PC-9 (cell line): ENCODE measurements at regions not wholly inside any gene's neighbourhood (a gene's known extent, or its start where the extent isn't known, plus 50 kb on each side); places are given as distances from the start of the nearest gene placed in this dataset.
A peak's percentile ranks its signal among the peaks of the same experiment; 100 is the strongest.

Experiments used
- BruUV-seq: library from RNA; stranded (reverse); fragments of 400-500 nt; replicated peaks from 2 replicates; lab custom pipeline; 2021; lab: Mats Ljungman, UMichigan
- CTCF ChIA-PET: fragments of 300-600 bp; sonication (Branson Sonifier 250); formaldehyde crosslinking; loops from one replicate; lab custom pipeline; 2022; ENCODE audit warnings: antibody characterized with exemption; lab: Charles Lee
- POLR2A ChIA-PET: fragments of 300-600 bp; sonication (Branson Sonifier 250); formaldehyde crosslinking; loops from one replicate; lab custom pipeline; 2022; ENCODE audit warnings: antibody characterized with exemption; ENCODE audit not compliant: unreplicated experiment; lab: Charles Lee
- DNase-seq, 2 experiments: peaks; one replicate each; pipeline versions ENCODE4 v3.0.0 to v3.0.0-alpha.2; 2015 to 2022; ENCODE audit warnings: mixed read lengths in 1 of 2
- H2AFZ ChIP-seq: fragments of 200-600 bp; sonication (generic); 2 replicates; pipeline ENCODE4 v1.8.1; 2017; ENCODE audit warnings: antibody characterized with exemption
- H3F3A ChIP-seq: fragments of 200-600 bp; sonication (generic); 2 replicates; pipeline ENCODE4 v1.8.1; 2017; ENCODE audit warnings: antibody characterized with exemption, mild to moderate bottlenecking, low read depth; ENCODE audit not compliant: insufficient read depth
- H3K27ac ChIP-seq: fragments of 200-600 bp; sonication (generic); 2 replicates; pipeline ENCODE4 v1.6.1; 2016; ENCODE audit warnings: mixed run types
- H3K27me3 ChIP-seq: fragments of 200-600 bp; sonication (generic); 2 replicates; pipeline ENCODE4 v1.6.1; 2016; ENCODE audit warnings: low read depth, mixed run types; ENCODE audit not compliant: insufficient read depth
- H3K36me3 ChIP-seq: fragments of 200-600 bp; sonication (generic); 2 replicates; pipeline ENCODE4 v1.6.1; 2016; ENCODE audit warnings: low read depth, mixed run types
- H3K4me1 ChIP-seq: fragments of 200-600 bp; sonication (generic); replicated peaks from 2 replicates; pipeline ENCODE4 v1.6.1; 2016; ENCODE audit warnings: mixed run types; ENCODE audit not compliant: insufficient read depth
- H3K4me2 ChIP-seq: fragments of 200-600 bp; sonication (generic); 2 replicates; pipeline ENCODE4 v1.6.1; 2017; ENCODE audit warnings: mixed run types
- H3K4me3 ChIP-seq: fragments of 200-600 bp; sonication (generic); 2 replicates; pipeline ENCODE4 v1.6.1; 2016; ENCODE audit warnings: mixed run types
- H3K79me2 ChIP-seq: fragments of 200-600 bp; sonication (generic); 2 replicates; pipeline ENCODE4 v1.6.1; 2017; ENCODE audit warnings: low read depth, mixed run types
- H3K9me2 ChIP-seq: fragments of 200-600 bp; sonication (generic); 2 replicates; pipeline ENCODE4 v1.8.1; 2017; ENCODE audit warnings: mild to moderate bottlenecking; ENCODE audit not compliant: insufficient read depth
- H3K9me3 ChIP-seq: fragments of 200-600 bp; sonication (generic); 2 replicates; pipeline ENCODE4 v1.8.1; 2016; ENCODE audit warnings: low read depth; ENCODE audit not compliant: insufficient read depth
- H4K20me1 ChIP-seq: fragments of 200-600 bp; sonication (generic); 2 replicates; pipeline ENCODE4 v1.8.1; 2017; ENCODE audit not compliant: insufficient read depth
- CTCF ChIP-seq: fragments of 200-600 bp; sonication (generic); conservative IDR thresholded peaks from 2 replicates; pipeline ENCODE4 v1.6.1; 2017; ENCODE audit warnings: mixed run types, antibody characterized with exemption, mild to moderate bottlenecking, moderate library complexity
- EZH2 ChIP-seq: fragments of 200-600 bp; sonication (generic); IDR thresholded peaks from 2 replicates; pipeline ENCODE4 v1.8.0; 2017; ENCODE audit warnings: antibody characterized with exemption, low read depth
- intact Hi-C: fragments of 100-400 bp; cut with micrococcal nuclease; formaldehyde crosslinking; loops from one replicate; pipeline ENCODE4 v1.10.0; 2022; ENCODE audit not compliant: unreplicated experiment

- H3F3A ChIP-seq = 0 out of 2 replicates have a peak, but pooled peaks cover 5% of the 10 kb centered on the region
These were observed 84.8 kb upstream of the PLEKHG1 start for GRCh38 chr6:150514806-150515380.

DNA sequence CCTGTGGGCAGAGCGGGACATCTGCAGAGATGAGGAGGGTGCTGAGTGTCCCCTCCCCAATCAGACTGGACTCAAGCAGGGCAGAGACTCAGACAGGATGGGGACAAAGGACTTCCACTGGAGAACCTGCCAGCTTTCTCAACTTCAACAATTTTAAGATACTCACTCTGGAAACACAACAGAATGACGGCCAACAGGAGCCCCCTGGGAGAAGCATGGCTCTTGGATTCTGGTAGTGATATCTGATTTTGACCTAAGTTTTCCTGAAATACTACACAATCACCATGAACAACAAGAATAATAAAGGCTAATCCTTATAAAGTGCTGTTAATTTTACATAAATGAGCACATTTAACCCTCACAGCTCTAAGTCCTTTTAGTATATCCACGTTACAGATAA is 83.5 kb upstream of the PLEKHG1 start:
- no TSS peak for BruUV-seq
- H3K4me1 ChIP-seq = peaks cover 26% of the 10 kb centered on the region
- H3K4me3 ChIP-seq = no peak overlapping the region
- no peaks in the 10 kb centered on the region for H3K9me3 ChIP-seq
- H3F3A ChIP-seq = 0 out of 2 replicates have a peak, but pooled peaks cover 5% of the 10 kb centered on the region
- intact Hi-C loops = no loop called here
- H2AFZ ChIP-seq = no peak overlapping the region
- POLR2A ChIA-PET = no interaction called here
- H3K79me2 ChIP-seq = no peaks in the 10 kb centered on the region
- no peaks in the 10 kb centered on the region for H3K36me3 ChIP-seq
- no peaks in the 10 kb centered on the region for H4K20me1 ChIP-seq
- no peaks in the 10 kb centered on the region for H3K27me3 ChIP-seq
- H3K4me2 ChIP-seq = peak overlapping the region; percentile 42; the same call in 1 of the 2 replicates
- H3K27ac ChIP-seq = no peak overlapping the region
- TF ChIP-seq CTCF (no peak), EZH2 (no peak)
- H3K9me2 ChIP-seq = no peaks in the 10 kb centered on the region
- DNase-seq = no peak
- CTCF ChIA-PET = no interaction called here

More at GRCh38 chr6:150514806-150515380, 84.8 kb upstream of the PLEKHG1 start:
- H2AFZ ChIP-seq = no peak overlapping the region
- TF ChIP-seq CTCF (no peak), EZH2 (no peak)
- CTCF ChIA-PET = no interaction called here
- H3K4me1 ChIP-seq = peaks cover 26% of the 10 kb centered on the region
- no peaks in the 10 kb centered on the region for H3K9me2 ChIP-seq
- H3K9me3 ChIP-seq = no peaks in the 10 kb centered on the region
- POLR2A ChIA-PET = no interaction called here
- no peak overlapping the region for H3K4me3 ChIP-seq
- H4K20me1 ChIP-seq = no peaks in the 10 kb centered on the region
- peak overlapping the region; percentile 47 for H3K27ac ChIP-seq
- H3K36me3 ChIP-seq = no peaks in the 10 kb centered on the region
- no peaks in the 10 kb centered on the region for H3K27me3 ChIP-seq
- peak overlapping the region; percentile 43 for H3K4me2 ChIP-seq
- H3K79me2 ChIP-seq = no peaks in the 10 kb centered on the region
- no TSS peak for BruUV-seq
- intact Hi-C loops = no loop called here
- DNase-seq = peak in 1 of 2 experiments; percentile 81

DNA sequence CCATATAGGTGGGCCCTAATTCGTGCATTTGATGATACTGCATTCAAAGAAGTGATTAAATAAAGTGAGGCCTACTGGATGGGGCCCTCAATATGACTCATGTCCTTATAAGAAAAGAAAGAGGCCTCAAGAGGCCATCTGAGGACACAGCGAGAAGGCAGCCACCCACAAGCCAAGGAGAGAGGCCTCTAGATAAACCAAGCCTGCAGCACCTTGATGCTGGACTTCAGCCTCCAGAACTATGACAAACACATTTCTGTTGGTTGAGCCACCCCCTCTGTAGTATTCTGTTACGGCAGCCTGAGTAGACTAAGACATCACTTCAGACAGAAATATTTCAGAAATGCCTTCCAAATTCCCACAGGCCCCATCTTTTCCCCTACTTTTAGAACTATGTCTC is 82.5 kb upstream of the PLEKHG1 start:
- H3K9me3 ChIP-seq = no peaks in the 10 kb centered on the region
- H3K27me3 ChIP-seq = no peaks in the 10 kb centered on the region
- TF ChIP-seq CTCF = no peak
- no peak for TF ChIP-seq EZH2
- H3K9me2 ChIP-seq = no peaks in the 10 kb centered on the region
- no peak for DNase-seq
- ChIA-PET POLR2A (no interaction called here), CTCF (no interaction called here)
- H3K4me2 ChIP-seq = no peak overlapping the region
- H2AFZ ChIP-seq = no peak overlapping the region
- no TSS peak for BruUV-seq
- H3K27ac ChIP-seq = no peak overlapping the region
- H3F3A ChIP-seq = 0 out of 2 replicates have a peak, but pooled peaks cover 5% of the 10 kb centered on the region
- peaks cover 26% of the 10 kb centered on the region for H3K4me1 ChIP-seq
- no peak overlapping the region for H3K4me3 ChIP-seq
- H4K20me1 ChIP-seq = no peaks in the 10 kb centered on the region
- no peaks in the 10 kb centered on the region for H3K36me3 ChIP-seq
- H3K79me2 ChIP-seq = no peaks in the 10 kb centered on the region
- intact Hi-C loops = no loop called here
